Body of pancreas (tissue), 4 donors: ENCODE measurements at regions not wholly inside any gene's neighbourhood (a gene's known extent, or its start where the extent isn't known, plus 50 kb on each side); places are given as distances from the start of the nearest gene placed in this dataset.

Experiments used
- POLR2A ChIP-seq, 3 donors: fragments of 450-650 bp; IDR thresholded peaks; one replicate each; pipeline ENCODE4 v1.6.1; 2016; ENCODE audit warnings: antibody characterized with exemption in 3 of 3, mild to moderate bottlenecking in 2 of 3
- TF ChIP-seq, protein P1 (sequence below), 7 experiments: fragments of 450-650 bp in 4 of 7; fragments of 200-600 bp in 3 of 7; sonication (generic) in 3 of 7; IDR thresholded peaks; one replicate each; pipeline ENCODE4 v1.5.1; 2016 to 2019; ENCODE audit warnings: antibody characterized with exemption in 7 of 7

- TF ChIP-seq, protein P1, sequence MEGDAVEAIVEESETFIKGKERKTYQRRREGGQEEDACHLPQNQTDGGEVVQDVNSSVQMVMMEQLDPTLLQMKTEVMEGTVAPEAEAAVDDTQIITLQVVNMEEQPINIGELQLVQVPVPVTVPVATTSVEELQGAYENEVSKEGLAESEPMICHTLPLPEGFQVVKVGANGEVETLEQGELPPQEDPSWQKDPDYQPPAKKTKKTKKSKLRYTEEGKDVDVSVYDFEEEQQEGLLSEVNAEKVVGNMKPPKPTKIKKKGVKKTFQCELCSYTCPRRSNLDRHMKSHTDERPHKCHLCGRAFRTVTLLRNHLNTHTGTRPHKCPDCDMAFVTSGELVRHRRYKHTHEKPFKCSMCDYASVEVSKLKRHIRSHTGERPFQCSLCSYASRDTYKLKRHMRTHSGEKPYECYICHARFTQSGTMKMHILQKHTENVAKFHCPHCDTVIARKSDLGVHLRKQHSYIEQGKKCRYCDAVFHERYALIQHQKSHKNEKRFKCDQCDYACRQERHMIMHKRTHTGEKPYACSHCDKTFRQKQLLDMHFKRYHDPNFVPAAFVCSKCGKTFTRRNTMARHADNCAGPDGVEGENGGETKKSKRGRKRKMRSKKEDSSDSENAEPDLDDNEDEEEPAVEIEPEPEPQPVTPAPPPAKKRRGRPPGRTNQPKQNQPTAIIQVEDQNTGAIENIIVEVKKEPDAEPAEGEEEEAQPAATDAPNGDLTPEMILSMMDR (IDR thresholded peaks at IDR 0.05): no peak
- no peak for TF ChIP-seq POLR2A (IDR thresholded peaks at IDR 0.05)
These were observed 203.1 kb downstream of the ASCL1 start for GRCh38 chr12:103160622-103161021.
